ENCODE measurements at regions not wholly inside any gene's neighbourhood (a gene's known extent, or its start where the extent isn't known, plus 50 kb on each side); places are given as distances from the start of the nearest gene placed in this dataset.

- H3K9ac ChIP-seq (ENCODE audit: insufficient read depth, low read length, poor library complexity, severe bottlenecking): no peak overlapping the region
- Mint-ChIP-seq H3K4me3 (no peak overlapping the region), H3K9me3 (peaks cover 7 to 26% (median 14%) of the 10 kb centered on the region in 7 donors), H3K4me1 (no peaks in the 10 kb centered on the region), H3K27ac (no peak overlapping the region), H3K36me3 (no peaks in the 10 kb centered on the region), H3K27me3 (ENCODE audit: low read depth in 3 of 3) (peaks cover 4 to 11% (median 4%) of the 10 kb centered on the region in 3 donors)
- TF ChIP-seq CTCF (IDR thresholded peaks at IDR 0.05): no peak
- no peaks in the 10 kb centered on the region for H3K36me3 ChIP-seq (replicated peaks in 1 of 2; ENCODE audit: control insufficient read depth in 1 of 2, insufficient read depth in 2 of 2, low read length in 2 of 2)
- WGBS (ENCODE audit: insufficient coverage): 98% methylated on average over 6 of the region's 7 CpGs
- H3K4me2 ChIP-seq (replicated peaks; ENCODE audit: extremely low read depth, low read length, poor library complexity, severe bottlenecking): no peak overlapping the region
- no peaks in the 10 kb centered on the region for H4K20me1 ChIP-seq (ENCODE audit: insufficient read depth, low read length)
- H3K4me3 ChIP-seq (replicated peaks in 1 of 3; ENCODE audit: low read depth in 2 of 3, low read length in 3 of 3): no peak overlapping the region
- H3K79me2 ChIP-seq (ENCODE audit: insufficient read depth, low read length): no peaks in the 10 kb centered on the region
- H3K27me3 ChIP-seq (ENCODE audit: control insufficient read depth in 2 of 2, insufficient read depth in 2 of 2, low read length in 2 of 2): no peaks in the 10 kb centered on the region
- H2AFZ ChIP-seq (ENCODE audit: insufficient read depth, low read depth, low read length, poor library complexity, severe bottlenecking): no peak overlapping the region
- no peaks in the 10 kb centered on the region for H3K4me1 ChIP-seq (ENCODE audit: control insufficient read depth in 1 of 2, insufficient read depth in 2 of 2, low read length in 2 of 2)
- intact Hi-C loops (cut with micrococcal nuclease): no loop called here
- H3K9me3 ChIP-seq (replicated peaks in 1 of 2; ENCODE audit: control insufficient read depth in 1 of 2, insufficient read depth in 1 of 2, low read length in 2 of 2): peaks cover 0 to 4% of the 10 kb centered on the region in 2 donors
- DNase-seq: no peak
- no peak overlapping the region for H3K27ac ChIP-seq (ENCODE audit: low read depth in 1 of 2, low read length in 2 of 2)
Observed at GRCh38 chr15:72884311-72884710, 100.8 kb upstream of the ADPGK start.

- no peak overlapping the region for H3K4me3 Mint-ChIP-seq
- peaks cover 7 to 29% (median 22%) of the 10 kb centered on the region in 3 donors for H3K27me3 Mint-ChIP-seq (ENCODE audit: low read depth in 3 of 3)
- no peaks in the 10 kb centered on the region for H3K4me1 Mint-ChIP-seq
- intact Hi-C loops (cut with micrococcal nuclease): no loop called here
- no peak overlapping the region for H3K9ac ChIP-seq (ENCODE audit: insufficient read depth, low read length, poor library complexity, severe bottlenecking)
- no peaks in the 10 kb centered on the region for H4K20me1 ChIP-seq (ENCODE audit: insufficient read depth, low read length)
- H3K36me3 Mint-ChIP-seq: no peaks in the 10 kb centered on the region
- no peak overlapping the region for H3K4me3 ChIP-seq (replicated peaks in 1 of 3; ENCODE audit: low read depth in 2 of 3, low read length in 3 of 3)
- H3K36me3 ChIP-seq (replicated peaks in 1 of 2; ENCODE audit: control insufficient read depth in 1 of 2, insufficient read depth in 2 of 2, low read length in 2 of 2): no peaks in the 10 kb centered on the region
- 69% methylated on average over 8 of the region's 12 CpGs for WGBS (ENCODE audit: insufficient coverage)
- TF ChIP-seq CTCF (IDR thresholded peaks at IDR 0.05): no peak
- no peaks in the 10 kb centered on the region for H3K9me3 ChIP-seq (replicated peaks in 1 of 2; ENCODE audit: control insufficient read depth in 1 of 2, insufficient read depth in 1 of 2, low read length in 2 of 2)
- no peaks in the 10 kb centered on the region for H3K4me1 ChIP-seq (ENCODE audit: control insufficient read depth in 1 of 2, insufficient read depth in 2 of 2, low read length in 2 of 2)
- peaks cover 2 to 8% (median 5%) of the 10 kb centered on the region in 7 donors for H3K9me3 Mint-ChIP-seq
- H3K27ac ChIP-seq (ENCODE audit: low read depth in 1 of 2, low read length in 2 of 2): no peak overlapping the region
- peaks cover 0 to 2% of the 10 kb centered on the region in 2 donors for H3K27me3 ChIP-seq (ENCODE audit: control insufficient read depth in 2 of 2, insufficient read depth in 2 of 2, low read length in 2 of 2)
- no peak for DNase-seq
- H3K27ac Mint-ChIP-seq: no peak overlapping the region
- H2AFZ ChIP-seq (ENCODE audit: insufficient read depth, low read depth, low read length, poor library complexity, severe bottlenecking): no peak overlapping the region
- H3K79me2 ChIP-seq (ENCODE audit: insufficient read depth, low read length): no peaks in the 10 kb centered on the region
- H3K4me2 ChIP-seq (replicated peaks; ENCODE audit: extremely low read depth, low read length, poor library complexity, severe bottlenecking): no peak overlapping the region
Observed at GRCh38 chr15:72873379-72874233, 90.0 kb upstream of the ADPGK start.
